HL-60 (cell line): ENCODE measurements at regions not wholly inside any gene's neighbourhood (a gene's known extent, or its start where the extent isn't known, plus 50 kb on each side); places are given as distances from the start of the nearest gene placed in this dataset.
"Not testable (repeated sequence)": the region's sequence is repeated elsewhere in the genome, so short reads cannot be mapped to it uniquely, and the experiment has no call there.

Experiments
- DNase-seq, 2 experiments: peaks; one replicate each; pipeline ENCODE4 v3.0.0-alpha.2; 2010 to 2020; ENCODE audit warnings: low read depth in 1 of 2, low spot score in 1 of 2
- H3K27ac ChIP-seq: fragments of 250-450 bp; sonication (Bioruptor Pico); replicated peaks from 2 replicates; pipeline ENCODE4 v1.5.1; 2020; ENCODE audit warnings: mild to moderate bottlenecking, moderate library complexity
- H3K27me3 ChIP-seq: fragments of 250-450 bp; sonication (Bioruptor Pico); 2 replicates; pipeline ENCODE4 v1.5.1; 2021; ENCODE audit warnings: mild to moderate bottlenecking, moderate library complexity; ENCODE audit not compliant: insufficient read depth, poor library complexity, severe bottlenecking
- H3K4me3 ChIP-seq: replicated peaks from 2 replicates; pipeline ENCODE4 v1.5.1; 2011; ENCODE audit warnings: mild to moderate bottlenecking, control low read depth, low read length; ENCODE audit not compliant: insufficient read depth

DNA sequence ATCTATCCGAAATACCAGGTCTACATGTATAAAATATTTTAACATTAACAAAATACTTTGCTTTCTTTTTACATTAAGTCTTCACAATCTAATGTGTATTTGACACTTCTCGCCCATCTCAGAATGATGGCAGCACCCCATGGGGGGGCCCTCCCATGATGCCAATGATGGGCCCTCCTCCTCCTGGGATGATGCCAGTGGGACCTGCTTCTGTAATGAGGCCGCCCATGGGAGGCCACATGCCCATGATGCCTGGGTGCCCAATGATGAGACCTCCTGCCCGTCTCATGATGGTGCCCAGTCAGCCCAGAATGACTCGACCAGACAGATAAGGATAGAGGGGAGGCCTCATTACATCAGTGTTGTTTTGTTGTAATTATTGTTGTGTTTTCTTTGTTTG, 110.5 kb downstream of the ART5 start:
- not testable (repeated sequence) for DNase-seq, H3K4me3 ChIP-seq, H3K27ac ChIP-seq, H3K27me3 ChIP-seq

- not testable (repeated sequence) for H3K27ac ChIP-seq, H3K27me3 ChIP-seq, DNase-seq, H3K4me3 ChIP-seq
Measured at GRCh38 chr11:3523567-3523966, 118.2 kb downstream of the ART5 start.

- not testable (repeated sequence) for H3K27me3 ChIP-seq, H3K4me3 ChIP-seq, DNase-seq, H3K27ac ChIP-seq
Measured at GRCh38 chr11:3520905-3521304, 120.9 kb downstream of the ART5 start.

- H3K4me3 ChIP-seq, H3K27me3 ChIP-seq, H3K27ac ChIP-seq, DNase-seq: not testable (repeated sequence)
Measured at GRCh38 chr11:3519841-3520240, 122.0 kb downstream of the ART5 start.

- not testable (repeated sequence) for H3K27me3 ChIP-seq, H3K27ac ChIP-seq, DNase-seq, H3K4me3 ChIP-seq
Measured at GRCh38 chr11:3516934-3517567, 124.7 kb downstream of the ART5 start.

DNA sequence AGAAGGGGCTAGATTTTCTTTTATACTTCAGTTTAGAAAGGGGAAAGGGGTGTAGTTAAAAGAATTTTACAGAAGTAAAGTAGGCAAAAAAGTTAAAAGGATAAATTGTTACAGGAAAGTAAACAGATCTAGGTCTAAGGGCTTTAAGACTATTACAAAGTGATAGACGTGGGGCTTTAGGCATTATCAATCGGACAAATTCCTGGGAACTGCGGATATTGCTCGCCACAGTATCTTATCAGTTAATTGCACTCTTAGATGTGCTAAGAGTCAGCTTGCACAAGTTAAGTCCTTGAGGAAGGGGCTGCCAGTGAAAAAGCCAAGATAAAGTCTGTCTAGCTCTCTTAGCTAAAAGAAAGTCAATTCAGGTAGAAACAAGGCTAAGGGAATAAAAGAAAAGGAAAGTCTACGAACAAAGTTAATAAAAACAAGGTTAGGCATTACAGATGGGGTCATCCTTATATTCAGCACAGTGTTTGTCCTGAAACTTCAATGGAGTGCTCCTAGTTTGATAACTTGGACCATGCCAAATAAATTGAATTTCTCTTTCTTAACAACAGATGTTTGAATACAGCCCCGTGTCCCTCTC, 125.4 kb downstream of the ART5 start:
- H3K27me3 ChIP-seq, H3K4me3 ChIP-seq, DNase-seq, H3K27ac ChIP-seq: not testable (repeated sequence)

- DNase-seq, H3K27ac ChIP-seq, H3K27me3 ChIP-seq, H3K4me3 ChIP-seq: not testable (repeated sequence)
Measured at GRCh38 chr11:3514635-3515424, 127.0 kb downstream of the ART5 start.

GRCh38 chr11:3513311-3513710, 128.5 kb downstream of the ART5 start:
- H3K27me3 ChIP-seq, H3K27ac ChIP-seq, DNase-seq, H3K4me3 ChIP-seq: not testable (repeated sequence)

DNA sequence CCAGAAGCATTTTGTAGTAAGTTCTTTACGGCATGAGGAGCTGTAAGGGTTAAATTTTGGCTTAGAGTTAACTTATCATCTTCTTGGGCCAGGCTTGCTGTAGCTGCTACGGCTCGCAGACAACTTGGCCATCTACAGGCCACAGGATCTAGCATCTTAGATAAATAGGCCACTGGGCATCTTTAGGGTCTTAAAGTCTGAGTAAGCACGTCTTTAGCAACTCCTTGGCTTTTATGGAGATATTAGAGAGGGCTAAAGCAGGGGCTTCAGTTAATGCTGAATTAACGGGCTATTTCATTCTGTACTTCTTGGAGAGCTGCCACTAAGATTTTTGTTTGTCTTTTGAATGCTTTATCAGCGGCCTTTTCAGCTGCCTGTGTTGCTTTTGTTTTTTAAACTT, 129.0 kb downstream of the ART5 start:
- not testable (repeated sequence) for H3K27me3 ChIP-seq, H3K27ac ChIP-seq, H3K4me3 ChIP-seq, DNase-seq

DNA sequence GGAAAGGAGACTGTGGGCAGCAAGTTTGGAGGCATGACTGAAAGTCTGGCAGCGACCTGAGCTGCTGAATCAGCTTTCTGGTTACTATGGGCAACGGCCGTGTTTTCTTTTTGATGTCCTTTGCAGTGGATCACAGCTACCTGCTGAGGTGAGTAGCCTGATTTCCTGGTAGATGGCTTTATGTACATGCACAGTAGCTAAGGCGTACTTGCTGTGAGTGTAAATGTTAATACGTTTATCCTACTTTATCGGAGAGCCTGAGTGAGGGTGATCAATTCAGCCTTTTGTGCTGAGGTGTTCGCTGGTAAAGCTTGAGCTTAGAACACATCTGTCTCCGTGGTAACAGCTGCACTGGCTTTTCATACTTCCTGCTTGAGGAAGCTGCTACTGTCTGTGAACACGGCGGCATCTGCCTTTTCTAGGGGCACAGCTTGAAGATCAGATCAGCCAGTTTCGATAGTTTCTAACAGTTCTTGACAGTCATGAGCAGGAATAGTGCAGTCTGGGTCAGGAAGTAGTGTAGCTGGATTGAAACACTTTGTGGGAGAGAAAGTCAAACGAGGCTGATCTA, 129.6 kb downstream of the ART5 start:
- not testable (repeated sequence) for H3K27me3 ChIP-seq, H3K27ac ChIP-seq, DNase-seq, H3K4me3 ChIP-seq

DNA sequence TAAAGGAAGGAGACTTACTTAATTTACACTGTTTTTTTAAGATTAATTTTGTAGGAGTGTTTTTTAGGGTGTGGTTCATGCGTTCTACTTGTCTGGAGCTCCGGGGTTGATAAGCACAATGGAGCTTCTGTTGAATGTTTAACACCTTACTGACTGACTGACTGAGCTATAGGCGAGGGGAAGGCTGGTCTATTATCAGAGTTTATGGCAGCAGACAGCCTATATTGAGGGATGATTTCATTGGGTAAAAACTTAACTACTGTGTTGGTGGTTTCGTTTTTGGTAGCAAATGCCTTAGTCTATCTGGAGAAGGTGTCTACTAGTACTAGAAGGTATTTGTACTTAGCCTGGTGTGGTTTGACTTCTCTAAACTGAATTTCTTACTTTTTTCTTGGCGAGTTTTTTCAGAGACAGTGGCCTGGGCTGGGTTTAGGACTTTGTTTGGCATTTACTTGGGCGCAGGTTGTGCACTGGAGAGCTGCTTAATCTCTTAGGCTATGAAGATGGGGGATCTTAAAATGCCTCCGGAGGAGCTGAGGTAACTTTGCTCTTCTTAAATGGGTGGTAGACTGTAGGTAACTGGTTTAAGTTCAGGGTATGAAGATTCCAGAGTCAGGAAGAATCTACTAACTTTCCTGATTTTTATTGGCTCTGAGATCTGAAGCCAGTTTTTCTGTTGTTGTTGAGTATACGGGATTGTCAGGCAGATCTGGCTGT, 130.2 kb downstream of the ART5 start:
- not testable (repeated sequence) for H3K4me3 ChIP-seq, H3K27ac ChIP-seq, DNase-seq, H3K27me3 ChIP-seq

DNA sequence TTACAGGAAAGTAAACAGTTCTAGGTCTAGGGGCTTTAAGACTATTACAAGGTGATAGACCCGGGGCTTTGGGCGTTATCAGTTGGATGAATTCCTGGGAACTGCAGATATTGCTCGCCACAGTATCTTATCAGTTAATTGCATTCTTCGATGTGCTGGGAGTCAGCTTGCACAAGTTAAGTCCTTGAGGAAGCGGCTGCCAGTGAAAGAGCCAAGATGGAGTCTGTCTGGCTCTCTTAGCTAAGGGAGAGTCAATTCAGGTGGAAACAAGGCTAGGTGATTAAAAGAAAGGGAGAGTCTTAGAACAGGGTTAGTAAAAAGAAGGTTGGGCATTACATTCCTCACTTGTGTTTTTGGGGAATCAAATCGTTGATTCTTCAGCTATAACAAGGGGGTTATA, 130.6 kb upstream of the ZNF195 start:
- not testable (repeated sequence) for DNase-seq, H3K4me3 ChIP-seq, H3K27me3 ChIP-seq, H3K27ac ChIP-seq

GRCh38 chr11:3499198-3499597, 120.3 kb upstream of the ZNF195 start:
- not testable (repeated sequence) for H3K27ac ChIP-seq, H3K4me3 ChIP-seq, DNase-seq, H3K27me3 ChIP-seq

- not testable (repeated sequence) for H3K27ac ChIP-seq, H3K27me3 ChIP-seq, H3K4me3 ChIP-seq, DNase-seq
Measured at GRCh38 chr11:3498356-3498755, 119.4 kb upstream of the ZNF195 start.
